ENCODE measurements at regions not wholly inside any gene's neighbourhood (a gene's known extent, or its start where the extent isn't known, plus 50 kb on each side); places are given as distances from the start of the nearest gene placed in this dataset.

GRCh38 chr7:149595078-149595477, 97.5 kb upstream of the ZNF746 start:
- Histone ChIP-seq H3K9me3 (ENCODE audit: control insufficient read depth, low read depth, low read length) (no peaks in the 10 kb centered on the region), H3K9me1 (ENCODE audit: control insufficient read depth, extremely low read depth, insufficient read depth, low read length) (no peaks in the 10 kb centered on the region), H3K27me3 (ENCODE audit: control insufficient read depth, extremely low read depth, insufficient read depth, low read length) (no peaks in the 10 kb centered on the region), H3K4me3 (ENCODE audit: control insufficient read depth in 2 of 3, extremely low read depth in 1 of 3, insufficient read depth in 2 of 3, low read depth in 1 of 3, low read length in 3 of 3) (no peak overlapping the region), H2AFZ (ENCODE audit: control insufficient read depth, low read length) (no peak overlapping the region), H3K9ac (ENCODE audit: control insufficient read depth, extremely low read depth, insufficient read depth, low read length) (no peak overlapping the region), H4K20me1 (ENCODE audit: control insufficient read depth, extremely low read depth, insufficient read depth, low read length) (no peaks in the 10 kb centered on the region), H3K79me2 (ENCODE audit: control insufficient read depth, insufficient read depth, low read length) (peaks cover 2% of the 10 kb centered on the region), H3K4me2 (ENCODE audit: control insufficient read depth, extremely low read depth, insufficient read depth, low read depth, low read length) (no peak overlapping the region), H3K27ac (ENCODE audit: control insufficient read depth, insufficient read depth, low read length) (no peak overlapping the region), H3K4me1 (ENCODE audit: control insufficient read depth, extremely low read depth, insufficient read depth, low read length) (no peaks in the 10 kb centered on the region), H3K36me3 (ENCODE audit: control insufficient read depth in 2 of 2, extremely low read depth in 1 of 2, insufficient read depth in 2 of 2, low read length in 2 of 2) (peaks cover 17 to 19% of the 10 kb centered on the region in 2 experiments)
- DNase-seq (ENCODE audit: low read depth, low spot score) (no peak), FAIRE-seq (no peak)
- TF ChIP-seq CTCF (optimal IDR thresholded peaks at IDR 0.05 in 1 of 3, IDR thresholded peaks at IDR 0.05 in 1 of 3, conservative IDR thresholded peaks at IDR 0.05 in 1 of 3; ENCODE audit: extremely low read depth in 1 of 3, insufficient read depth in 2 of 3, low read length in 3 of 3) (no peak), EZH2 (IDR thresholded peaks at IDR 0.05; ENCODE audit: low read length) (no peak)
- dilution Hi-C loops (cut with MboI; ENCODE audit: extremely low pct_ligation_motif_present, low sequenced_read_pairs): no loop called here

GRCh38 chr7:149588930-149589329, 91.3 kb upstream of the ZNF746 start:
- peaks cover 2% of the 10 kb centered on the region for H3K79me2 ChIP-seq (ENCODE audit: control insufficient read depth, insufficient read depth, low read length)
- TF ChIP-seq EZH2 (IDR thresholded peaks at IDR 0.05; ENCODE audit: low read length) (no peak), CTCF (optimal IDR thresholded peaks at IDR 0.05 in 1 of 3, IDR thresholded peaks at IDR 0.05 in 1 of 3, conservative IDR thresholded peaks at IDR 0.05 in 1 of 3; ENCODE audit: extremely low read depth in 1 of 3, insufficient read depth in 2 of 3, low read length in 3 of 3) (no peak)
- FAIRE-seq (no peak), DNase-seq (ENCODE audit: low read depth, low spot score) (no peak)
- H3K4me2 ChIP-seq (ENCODE audit: control insufficient read depth, extremely low read depth, insufficient read depth, low read depth, low read length): no peak overlapping the region
- no peak overlapping the region for H3K27ac ChIP-seq (ENCODE audit: control insufficient read depth, insufficient read depth, low read length)
- H3K9ac ChIP-seq (ENCODE audit: control insufficient read depth, extremely low read depth, insufficient read depth, low read length): no peak overlapping the region
- no peaks in the 10 kb centered on the region for H3K9me1 ChIP-seq (ENCODE audit: control insufficient read depth, extremely low read depth, insufficient read depth, low read length)
- H3K9me3 ChIP-seq (ENCODE audit: control insufficient read depth, low read depth, low read length): peaks cover under 1% of the 10 kb centered on the region
- H2AFZ ChIP-seq (ENCODE audit: control insufficient read depth, low read length): no peak overlapping the region
- no peaks in the 10 kb centered on the region for H4K20me1 ChIP-seq (ENCODE audit: control insufficient read depth, extremely low read depth, insufficient read depth, low read length)
- H3K27me3 ChIP-seq (ENCODE audit: control insufficient read depth, extremely low read depth, insufficient read depth, low read length): no peaks in the 10 kb centered on the region
- H3K36me3 ChIP-seq (ENCODE audit: control insufficient read depth in 2 of 2, extremely low read depth in 1 of 2, insufficient read depth in 2 of 2, low read length in 2 of 2): peaks cover 24 to 37% of the 10 kb centered on the region in 2 experiments
- no peaks in the 10 kb centered on the region for H3K4me1 ChIP-seq (ENCODE audit: control insufficient read depth, extremely low read depth, insufficient read depth, low read length)
- H3K4me3 ChIP-seq (ENCODE audit: control insufficient read depth in 2 of 3, extremely low read depth in 1 of 3, insufficient read depth in 2 of 3, low read depth in 1 of 3, low read length in 3 of 3): no peak overlapping the region
- dilution Hi-C loops (cut with MboI; ENCODE audit: extremely low pct_ligation_motif_present, low sequenced_read_pairs): no loop called here
